ENCODE measurements at regions not wholly inside any gene's neighbourhood (a gene's known extent, or its start where the extent isn't known, plus 50 kb on each side); places are given as distances from the start of the nearest gene placed in this dataset.

GRCh38 chr2:13433954-13434353, 717.2 kb downstream of the TRIB2 start:
- TF ChIP-seq TCF7L2 (IDR thresholded peaks at IDR 0.05; ENCODE audit: low read depth, low read length) (no peak), CTCF (IDR thresholded peaks at IDR 0.05) (no peak)

Data from Panc1 (cell line).